Mucosa of descending colon (tissue), 3 donors: ENCODE measurements at regions not wholly inside any gene's neighbourhood (a gene's known extent, or its start where the extent isn't known, plus 50 kb on each side); places are given as distances from the start of the nearest gene placed in this dataset.

Experiments used
- ATAC-seq: fragments of 200-7000 bp; cut with Tn5 transposase; one replicate; pipeline ENCODE4 v1.9.1; 2020; ENCODE audit warnings: mild to moderate bottlenecking, moderate library complexity
- DNase-seq, 3 donors: peaks; one replicate each; pipeline ENCODE4 v3.0.0-alpha.2; 2020
- H3K36me3 ChIP-seq: fragments of 200-600 bp; one replicate; pipeline ENCODE4 v1.8.0; 2021; ENCODE audit warnings: low read depth, mild to moderate bottlenecking
- H3K4me1 ChIP-seq: fragments of 200-600 bp; one replicate; pipeline ENCODE4 v1.8.0; 2021; ENCODE audit warnings: low read depth, mild to moderate bottlenecking
- H3K4me3 ChIP-seq: fragments of 200-600 bp; one replicate; pipeline ENCODE4 v1.8.0; 2021; ENCODE audit warnings: mild to moderate bottlenecking
- H3K9me3 ChIP-seq: fragments of 200-600 bp; one replicate; pipeline ENCODE4 v1.8.0; 2021; ENCODE audit warnings: mild to moderate bottlenecking
- intact Hi-C, 2 donors: fragments of 100-400 bp; cut with DNase I in 1 of 2; cut with micrococcal nuclease in 1 of 2; formaldehyde crosslinking; loops; one replicate each; pipeline versions ENCODE4 v1.11.0 to v1.11.1; 2022; cut with DNase I, micrococcal nuclease
- TF ChIP-seq, protein P1 (sequence below): fragments of 200-600 bp; IDR thresholded peaks from one replicate; pipeline ENCODE4 v1.8.0; 2022; ENCODE audit warnings: antibody characterized with exemption, mild to moderate bottlenecking
- donor health status: DM: no; HTN: no; CAD: no; lungs with moderate emphysema.
- donor health status: DM: no; HTN: no; CAD: no.
- donor health status: DM: no; HTN: yes; CAD: no.

DNA sequence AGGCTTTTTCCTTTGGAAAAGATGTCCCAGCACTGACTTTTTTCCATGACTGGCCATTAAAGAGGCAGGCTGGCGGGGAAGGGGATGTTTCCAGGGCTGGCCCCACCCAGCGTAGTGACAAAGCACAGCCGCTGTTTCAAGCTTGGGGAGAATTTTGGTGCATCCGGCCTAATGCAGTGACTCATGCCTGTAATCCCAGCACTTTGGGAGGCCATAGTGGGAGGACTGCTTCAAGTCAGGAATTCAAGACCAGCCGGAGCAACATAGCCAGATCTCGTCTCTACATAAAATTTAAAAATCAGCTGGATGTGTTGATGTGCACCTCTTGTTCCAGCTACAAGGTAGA, 78.0 kb upstream of the SH3BP4 start:
- no peak overlapping the region for H3K4me3 ChIP-seq
- ATAC-seq (peak; percentile 57), DNase-seq (peak; percentile 38 to 57 (median 50))
- H3K4me1 ChIP-seq: no peaks in the 10 kb centered on the region
- H3K36me3 ChIP-seq: no peaks in the 10 kb centered on the region
- intact Hi-C loops: no loop called here
- TF ChIP-seq, protein P1, sequence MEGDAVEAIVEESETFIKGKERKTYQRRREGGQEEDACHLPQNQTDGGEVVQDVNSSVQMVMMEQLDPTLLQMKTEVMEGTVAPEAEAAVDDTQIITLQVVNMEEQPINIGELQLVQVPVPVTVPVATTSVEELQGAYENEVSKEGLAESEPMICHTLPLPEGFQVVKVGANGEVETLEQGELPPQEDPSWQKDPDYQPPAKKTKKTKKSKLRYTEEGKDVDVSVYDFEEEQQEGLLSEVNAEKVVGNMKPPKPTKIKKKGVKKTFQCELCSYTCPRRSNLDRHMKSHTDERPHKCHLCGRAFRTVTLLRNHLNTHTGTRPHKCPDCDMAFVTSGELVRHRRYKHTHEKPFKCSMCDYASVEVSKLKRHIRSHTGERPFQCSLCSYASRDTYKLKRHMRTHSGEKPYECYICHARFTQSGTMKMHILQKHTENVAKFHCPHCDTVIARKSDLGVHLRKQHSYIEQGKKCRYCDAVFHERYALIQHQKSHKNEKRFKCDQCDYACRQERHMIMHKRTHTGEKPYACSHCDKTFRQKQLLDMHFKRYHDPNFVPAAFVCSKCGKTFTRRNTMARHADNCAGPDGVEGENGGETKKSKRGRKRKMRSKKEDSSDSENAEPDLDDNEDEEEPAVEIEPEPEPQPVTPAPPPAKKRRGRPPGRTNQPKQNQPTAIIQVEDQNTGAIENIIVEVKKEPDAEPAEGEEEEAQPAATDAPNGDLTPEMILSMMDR: no peak
- H3K9me3 ChIP-seq: no peaks in the 10 kb centered on the region

DNA sequence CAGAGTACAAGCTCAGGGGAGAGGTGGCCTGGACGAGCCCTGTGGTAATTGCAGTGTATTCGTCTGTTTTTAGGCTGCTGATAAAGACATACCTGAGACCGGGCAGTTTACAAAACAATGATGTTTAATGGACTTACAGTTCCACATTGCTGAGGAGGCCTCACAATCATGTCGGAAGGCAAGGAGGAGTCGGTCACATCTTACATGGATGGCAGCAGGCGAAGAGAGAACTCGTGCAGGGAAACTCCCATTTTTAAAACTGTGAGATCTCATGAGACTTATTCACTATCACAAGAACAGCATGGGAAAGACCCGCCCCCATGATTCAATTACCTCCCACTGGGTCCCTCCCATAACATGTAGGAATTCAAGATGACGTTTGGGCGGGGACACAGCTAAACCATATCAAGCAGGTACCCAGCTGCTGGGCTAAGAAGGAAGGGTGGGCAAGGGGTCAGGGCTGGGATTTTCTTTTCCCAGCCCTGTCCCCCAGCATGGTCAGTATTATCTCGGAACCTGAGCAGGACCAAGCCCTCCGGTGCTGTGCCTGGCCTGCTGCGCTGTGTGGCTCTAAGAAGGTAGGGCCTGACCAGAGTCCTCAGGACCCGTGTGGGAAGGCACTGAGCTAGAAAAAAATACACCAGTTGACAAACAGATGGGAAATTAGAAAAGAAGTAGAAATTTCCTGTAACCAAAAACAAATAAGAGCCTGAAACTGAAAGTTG, 78.6 kb upstream of the SH3BP4 start:
- Histone ChIP-seq H3K36me3 (no peaks in the 10 kb centered on the region), H3K9me3 (no peaks in the 10 kb centered on the region), H3K4me1 (no peaks in the 10 kb centered on the region), H3K4me3 (no peak overlapping the region)
- TF ChIP-seq, protein P1: no peak
- intact Hi-C loops: no loop called here
- ATAC-seq (no peak), DNase-seq (no peak)

DNA sequence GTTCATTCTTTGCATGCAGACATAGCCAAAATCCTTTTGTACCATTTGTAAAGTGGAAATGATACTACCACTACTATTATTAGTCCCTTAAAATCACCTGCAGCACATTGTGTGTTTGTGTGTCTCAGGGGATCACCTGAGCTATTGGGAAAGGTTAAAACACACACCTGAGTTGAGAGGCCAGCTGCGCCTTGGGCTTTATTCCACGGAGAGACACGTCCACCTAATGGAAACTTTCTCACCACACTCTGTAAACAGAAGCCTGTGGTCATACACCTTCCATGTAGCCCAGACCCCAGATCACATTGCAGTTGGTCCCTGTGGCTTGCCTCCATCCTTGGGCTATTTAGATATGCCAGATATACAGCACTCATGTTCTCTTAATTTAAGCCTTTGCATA, 81.8 kb upstream of the SH3BP4 start:
- intact Hi-C loops: no loop called here

DNA sequence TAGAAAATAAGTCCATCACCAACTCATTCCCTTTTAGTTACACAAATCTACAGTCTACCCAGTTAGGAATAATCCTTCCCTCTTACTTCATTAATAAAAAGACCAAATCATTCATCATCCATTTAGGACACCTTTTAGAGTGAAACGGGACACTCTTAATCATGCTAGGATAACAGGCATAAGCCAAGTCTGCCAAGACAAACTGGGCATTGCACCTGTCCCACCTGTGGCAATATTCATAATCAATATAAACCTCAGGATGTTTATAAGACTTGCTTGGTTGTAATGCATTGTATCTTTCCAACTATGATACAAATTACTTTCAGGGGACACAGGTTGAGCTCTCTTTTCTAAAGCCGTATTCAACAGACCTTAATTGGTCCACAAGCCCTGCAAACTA, 82.7 kb upstream of the SH3BP4 start:
- H3K4me3 ChIP-seq: no peak overlapping the region
- intact Hi-C loops: no loop called here

More for the DNA sequence above, 81.8 kb upstream of the SH3BP4 start:
- ATAC-seq (no peak), DNase-seq (no peak)
- H3K4me3 ChIP-seq: no peak overlapping the region
- H3K9me3 ChIP-seq: no peaks in the 10 kb centered on the region
- TF ChIP-seq, protein P1: no peak
- no peaks in the 10 kb centered on the region for H3K36me3 ChIP-seq
- no peaks in the 10 kb centered on the region for H3K4me1 ChIP-seq

DNA sequence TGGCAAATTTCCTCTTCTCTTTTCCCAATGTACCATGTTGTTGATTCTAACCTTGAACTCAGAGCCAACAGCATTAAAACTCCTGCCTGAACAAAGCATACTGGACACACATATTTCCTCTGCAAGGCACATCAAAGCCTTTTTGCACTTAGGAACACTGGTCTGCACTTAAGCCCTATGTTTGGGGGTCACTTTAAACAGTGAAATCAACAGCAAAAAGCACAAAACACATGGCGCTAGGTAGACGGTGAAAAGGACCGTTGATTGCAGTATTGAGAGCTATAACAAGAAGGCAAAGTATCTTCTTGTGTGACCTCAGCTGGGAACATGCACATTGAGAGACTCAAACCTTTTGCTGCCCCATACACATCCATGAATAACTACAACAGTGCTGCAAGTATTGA, 83.9 kb upstream of the SH3BP4 start:
- DNase-seq (no peak), ATAC-seq (no peak)
- intact Hi-C loops: no loop called here
- Histone ChIP-seq H3K36me3 (no peaks in the 10 kb centered on the region), H3K4me3 (no peak overlapping the region), H3K9me3 (no peaks in the 10 kb centered on the region), H3K4me1 (no peaks in the 10 kb centered on the region)
- TF ChIP-seq, protein P1: no peak

More for the DNA sequence above, 82.7 kb upstream of the SH3BP4 start:
- Histone ChIP-seq H3K9me3 (no peaks in the 10 kb centered on the region), H3K4me1 (no peaks in the 10 kb centered on the region), H3K36me3 (no peaks in the 10 kb centered on the region)
- no peak for ATAC-seq
- DNase-seq: no peak
- TF ChIP-seq, protein P1: no peak

DNA sequence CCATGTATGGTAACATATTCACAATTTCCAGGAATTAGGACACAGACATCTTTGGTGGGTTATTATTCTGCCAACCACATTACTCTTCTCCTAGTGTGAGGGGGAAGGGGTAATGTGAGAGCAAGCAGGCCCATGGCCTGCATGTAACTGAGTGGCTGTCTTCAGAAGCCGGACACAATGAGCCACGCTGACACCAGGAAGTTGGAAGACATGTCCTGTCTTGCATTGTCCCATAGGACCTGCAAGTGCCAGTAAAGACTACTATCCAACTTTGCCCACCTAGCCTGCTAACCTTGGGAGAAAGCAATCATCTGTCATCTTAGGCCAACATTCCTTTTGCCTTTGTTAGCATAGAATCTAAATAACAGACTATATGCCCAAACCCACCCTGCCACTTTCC, 86.2 kb upstream of the SH3BP4 start:
- H3K4me1 ChIP-seq: no peaks in the 10 kb centered on the region
- no peaks in the 10 kb centered on the region for H3K36me3 ChIP-seq
- ATAC-seq (no peak), DNase-seq (no peak)
- H3K4me3 ChIP-seq: no peak overlapping the region
- intact Hi-C loops: no loop called here
- TF ChIP-seq, protein P1: no peak
- no peaks in the 10 kb centered on the region for H3K9me3 ChIP-seq
